HCT116 (cell line): ENCODE measurements at regions not wholly inside any gene's neighbourhood (a gene's known extent, or its start where the extent isn't known, plus 50 kb on each side); places are given as distances from the start of the nearest gene placed in this dataset.

Experiments
- ATAC-seq: fragments of 200-7000 bp; cut with Tn5 transposase; 2 replicates; pipeline ENCODE4 v1.9.1; 2020; ENCODE audit warnings: mild to moderate bottlenecking, moderate library complexity
- BruUV-seq: library from RNA; stranded (reverse); fragments of 400-500 nt; replicated peaks from 2 replicates; lab custom pipeline; 2021; lab: Mats Ljungman, UMichigan
- CTCF ChIA-PET: fragments of 300-600 bp; sonication (Branson Sonifier 250); formaldehyde crosslinking; loops from one replicate; lab custom pipeline; 2021; ENCODE audit warnings: antibody characterized with exemption; lab: Charles Lee
- POLR2A ChIA-PET: fragments of 300-600, 350-600 bp; sonication (Branson Sonifier 250); formaldehyde crosslinking; loops from one replicate; lab custom pipeline; 2021; ENCODE audit warnings: antibody characterized with exemption; lab: Charles Lee
- RAD21 ChIA-PET, 2 experiments: fragments of 300-600 bp; sonication (Branson Sonifier 250); formaldehyde crosslinking; loops; one replicate each; lab custom pipeline; 2023; ENCODE audit warnings: low total read pairs in 2 of 2; ENCODE audit not compliant: uncharacterized antibody in 2 of 2, unreplicated experiment in 2 of 2, low non-redundant PET in 1 of 2; lab: Charles Lee
- DNase-seq: peaks from one replicate; pipeline ENCODE4 v3.0.0-alpha.2; 2010; ENCODE audit warnings: low read depth, low spot score
- H2AFZ ChIP-seq: fragments of 200-600 bp; shearing (Covaris generic), sonication (generic); 2 replicates; pipeline ENCODE4 v1.6.1; 2017; ENCODE audit warnings: low read depth, mixed run types, mixed read lengths, antibody characterized with exemption, low read length; ENCODE audit not compliant: poor library complexity, severe bottlenecking
- H3K27ac ChIP-seq: 2 replicates; pipeline ENCODE4 v1.5.1; 2012; ENCODE audit warnings: low read depth, low read length
- H3K27me3 ChIP-seq: fragments of 200-600 bp; sonication (generic); 2 replicates; pipeline ENCODE4 v1.6.1; 2016; ENCODE audit warnings: mixed run types, low read length, mixed read lengths; ENCODE audit not compliant: insufficient read depth
- H3K36me3 ChIP-seq, 2 experiments: fragments of 200-500 bp in 1 of 2; fragments of 200-600 bp in 1 of 2; sonication (Bioruptor generic) in 1 of 2; sonication (generic) in 1 of 2; 2 replicates each; pipeline versions ENCODE4 v1.5.1 to v1.6.1; 2014 to 2016; ENCODE audit warnings: low read length in 2 of 2, inconsistent platforms in 1 of 2, mixed read lengths in 1 of 2, mixed run types in 1 of 2; ENCODE audit not compliant: insufficient read depth in 2 of 2, control insufficient read depth in 1 of 2
- H3K4me1 ChIP-seq, 2 experiments: fragments of 200-600 bp in 1 of 2; sonication (generic) in 1 of 2; 2 replicates each; pipeline versions ENCODE4 v1.5.1 to v1.6.1; 2012 to 2017; ENCODE audit warnings: low read length in 2 of 2, inconsistent platforms in 1 of 2, mild to moderate bottlenecking in 1 of 2, mixed read lengths in 1 of 2, mixed run types in 1 of 2, moderate library complexity in 1 of 2; ENCODE audit not compliant: insufficient read depth in 2 of 2, control insufficient read depth in 1 of 2
- H3K4me2 ChIP-seq: fragments of 200-600 bp; sonication (generic); 2 replicates; pipeline ENCODE4 v1.6.1; 2017; ENCODE audit warnings: mixed run types, low read length, mixed read lengths
- H3K4me3 ChIP-seq, 2 experiments: fragments of 200-600 bp in 1 of 2; sonication (generic) in 1 of 2; replicated peaks in 1 of 2; 2 replicates each; pipeline ENCODE4 v1.5.1; 2011 to 2016; ENCODE audit warnings: low read length in 2 of 2, control low read depth in 1 of 2, low read depth in 1 of 2, mild to moderate bottlenecking in 1 of 2, mixed read lengths in 1 of 2, mixed run types in 1 of 2
- H3K79me2 ChIP-seq: fragments of 200-600 bp; sonication (generic); 2 replicates; pipeline ENCODE4 v1.6.1; 2017; ENCODE audit warnings: mild to moderate bottlenecking, mixed run types, low read length, moderate library complexity, mixed read lengths; ENCODE audit not compliant: insufficient read depth
- H3K9ac ChIP-seq: fragments of 200-600 bp; sonication (generic); 2 replicates; pipeline ENCODE4 v1.6.1; 2016; ENCODE audit warnings: low read length, mixed read lengths
- H3K9me2 ChIP-seq: fragments of 200-600 bp; sonication (generic), shearing (Covaris generic); 2 replicates; pipeline ENCODE4 v1.6.1; 2017; ENCODE audit warnings: mixed run types, mild to moderate bottlenecking, moderate library complexity; ENCODE audit not compliant: insufficient read depth
- H3K9me3 ChIP-seq, 2 experiments: fragments of 200-500 bp in 1 of 2; fragments of 200-600 bp in 1 of 2; sonication (Bioruptor generic) in 1 of 2; sonication (generic) in 1 of 2; 2 replicates each; pipeline ENCODE4 v1.6.1; 2014 to 2017; ENCODE audit warnings: low read length in 2 of 2, mixed read lengths in 2 of 2, inconsistent platforms in 1 of 2, low read depth in 1 of 2, mild to moderate bottlenecking in 1 of 2, mixed run types in 1 of 2, moderate library complexity in 1 of 2; ENCODE audit not compliant: control insufficient read depth in 1 of 2, insufficient read depth in 1 of 2
- H4K20me1 ChIP-seq: fragments of 200-600 bp; sonication (generic), shearing (Covaris generic); 2 replicates; pipeline ENCODE4 v1.6.1; 2017; ENCODE audit warnings: mixed run types, mild to moderate bottlenecking, moderate library complexity; ENCODE audit not compliant: insufficient read depth
- RAD21 ChIP-seq: IDR thresholded peaks from 2 replicates; pipeline ENCODE4 v1.6.1; 2012; ENCODE audit warnings: low read depth, mild to moderate bottlenecking
- SIN3A ChIP-seq: IDR thresholded peaks from 2 replicates; pipeline ENCODE4 v1.6.1; 2012; ENCODE audit warnings: low read depth
- ZNF274 ChIP-seq: fragments of 200-500 bp; sonication (Bioruptor generic); IDR thresholded peaks from 2 replicates; pipeline ENCODE4 v1.6.1; 2014; ENCODE audit warnings: mild to moderate bottlenecking, low read depth, low read length, inconsistent platforms
- intact Hi-C: fragments of 100-400 bp; cut with micrococcal nuclease; formaldehyde crosslinking; loops from 2 replicates; pipeline ENCODE4 v1.10.0; 2022
- TF ChIP-seq, protein P1 (sequence below), 3 experiments: fragments of 200-600 bp in 1 of 3; sonication (generic) in 1 of 3; IDR thresholded peaks in 2 of 3; conservative IDR thresholded peaks in 1 of 3; 2 replicates each; pipeline ENCODE4 v1.5.1; 2012 to 2017; ENCODE audit warnings: low read depth in 2 of 3, low read length in 2 of 3, antibody characterized with exemption in 1 of 3, borderline replicate concordance in 1 of 3, control low read depth in 1 of 3, mild to moderate bottlenecking in 1 of 3, mixed read lengths in 1 of 3, mixed run types in 1 of 3, moderate library complexity in 1 of 3; ENCODE audit not compliant: insufficient read depth in 1 of 3

DNA sequence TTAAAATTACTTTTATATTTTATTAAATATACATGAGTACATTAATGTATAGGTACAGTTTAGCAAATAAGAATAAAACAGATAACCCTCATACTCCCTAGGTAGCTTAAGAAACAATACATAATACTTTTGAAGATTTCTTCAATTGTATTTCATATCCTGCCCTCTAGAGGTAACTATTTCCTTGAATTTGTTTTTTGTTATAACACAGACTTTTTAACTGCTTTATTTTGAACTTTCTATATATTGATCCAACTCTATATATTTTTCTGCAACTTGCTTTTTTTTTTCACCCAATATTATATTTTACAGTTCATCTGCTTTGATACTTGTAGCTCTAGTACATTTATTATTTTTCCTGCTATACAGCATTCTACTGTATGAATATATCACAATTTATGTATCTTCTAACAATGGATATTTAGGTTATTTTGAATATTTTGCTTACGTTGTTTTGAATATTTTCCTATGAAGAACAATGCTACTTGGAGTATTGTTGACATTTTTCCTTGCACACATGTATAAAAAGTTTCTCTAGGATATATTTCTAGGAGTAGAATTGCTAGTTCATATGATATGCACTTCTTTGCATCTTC lies 72.8 kb upstream of the ABCD2 start:
- POLR2A ChIA-PET = no interaction called here

More for the DNA sequence above, 72.8 kb upstream of the ABCD2 start:
- H3K27ac ChIP-seq = no peak overlapping the region
- H3K9me2 ChIP-seq = no peaks in the 10 kb centered on the region
- no peak overlapping the region for H3K4me3 ChIP-seq
- H3K9me3 ChIP-seq = no peaks in the 10 kb centered on the region
- H4K20me1 ChIP-seq = no peaks in the 10 kb centered on the region
- BruUV-seq = no TSS peak
- no peak overlapping the region for H3K4me2 ChIP-seq
- TF ChIP-seq ZNF274 = no peak
- peak; percentile 48 for TF ChIP-seq RAD21
- TF ChIP-seq SIN3A = no peak
- TF ChIP-seq, protein P1, sequence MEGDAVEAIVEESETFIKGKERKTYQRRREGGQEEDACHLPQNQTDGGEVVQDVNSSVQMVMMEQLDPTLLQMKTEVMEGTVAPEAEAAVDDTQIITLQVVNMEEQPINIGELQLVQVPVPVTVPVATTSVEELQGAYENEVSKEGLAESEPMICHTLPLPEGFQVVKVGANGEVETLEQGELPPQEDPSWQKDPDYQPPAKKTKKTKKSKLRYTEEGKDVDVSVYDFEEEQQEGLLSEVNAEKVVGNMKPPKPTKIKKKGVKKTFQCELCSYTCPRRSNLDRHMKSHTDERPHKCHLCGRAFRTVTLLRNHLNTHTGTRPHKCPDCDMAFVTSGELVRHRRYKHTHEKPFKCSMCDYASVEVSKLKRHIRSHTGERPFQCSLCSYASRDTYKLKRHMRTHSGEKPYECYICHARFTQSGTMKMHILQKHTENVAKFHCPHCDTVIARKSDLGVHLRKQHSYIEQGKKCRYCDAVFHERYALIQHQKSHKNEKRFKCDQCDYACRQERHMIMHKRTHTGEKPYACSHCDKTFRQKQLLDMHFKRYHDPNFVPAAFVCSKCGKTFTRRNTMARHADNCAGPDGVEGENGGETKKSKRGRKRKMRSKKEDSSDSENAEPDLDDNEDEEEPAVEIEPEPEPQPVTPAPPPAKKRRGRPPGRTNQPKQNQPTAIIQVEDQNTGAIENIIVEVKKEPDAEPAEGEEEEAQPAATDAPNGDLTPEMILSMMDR (IDR thresholded peaks at IDR 0.05 in 2 of 3, conservative IDR thresholded peaks at IDR 0.05 in 1 of 3; ENCODE audit: borderline replicate concordance in 1 of 3, insufficient read depth in 1 of 3, low read depth in 2 of 3, low read length in 2 of 3) = peak in 2 of 3 experiments; percentile 29 to 55; a peak in 4 of 6 replicates
- no peaks in the 10 kb centered on the region for H3K36me3 ChIP-seq
- peak; percentile 0 for DNase-seq
- H3K79me2 ChIP-seq = no peaks in the 10 kb centered on the region
- H2AFZ ChIP-seq = peak overlapping the region; percentile 31
- CTCF ChIA-PET = interaction anchor here (0.7 to 1.8 kb wide), 6 partner anchors 11 to 621 kb away, joined by 3 to 8 read pairs (median 3); no protein-coding TSS in a partner anchor
- H3K9ac ChIP-seq = no peak overlapping the region
- RAD21 ChIA-PET = no interaction called here
- no peaks in the 10 kb centered on the region for H3K27me3 ChIP-seq
- ATAC-seq = no peak
- intact Hi-C loops = loop anchor here (10.0 kb wide), 2 partner anchors 158 to 378 kb away; no protein-coding TSS in a partner anchor
- no peaks in the 10 kb centered on the region for H3K4me1 ChIP-seq
